Amygdala (tissue), 56 donors: ENCODE measurements at regions not wholly inside any gene's neighbourhood (a gene's known extent, or its start where the extent isn't known, plus 50 kb on each side); places are given as distances from the start of the nearest gene placed in this dataset.

Source experiments
- DNase-seq, 56 donors: peaks; one replicate each; lab custom pipeline; 2025; lab: John Stamatoyannopoulos, UW

GRCh38 chr18:29154758-29155725, 978.1 kb upstream of the CDH2 start:
- no peak for DNase-seq

GRCh38 chr18:29154196-29154757, 977.3 kb upstream of the CDH2 start:
- no peak for DNase-seq

- no peak for DNase-seq
Measured at GRCh38 chr18:29153091-29153490, 976.2 kb upstream of the CDH2 start.

- DNase-seq: no peak
Measured at GRCh38 chr18:29147944-29148343, 971.0 kb upstream of the CDH2 start.

GRCh38 chr18:29146068-29146467, 969.1 kb upstream of the CDH2 start:
- DNase-seq: no peak

- no peak for DNase-seq
Measured at GRCh38 chr18:29140590-29140989, 963.7 kb upstream of the CDH2 start.

- DNase-seq: no peak
Measured at GRCh38 chr18:29137773-29138495, 961.0 kb upstream of the CDH2 start.

- DNase-seq: no peak
Measured at GRCh38 chr18:29123706-29124530, 947.0 kb upstream of the CDH2 start.

GRCh38 chr18:29104671-29105070, 927.7 kb upstream of the CDH2 start:
- DNase-seq: no peak

- no peak for DNase-seq
Measured at GRCh38 chr18:29104227-29104626, 927.3 kb upstream of the CDH2 start.

- DNase-seq: no peak
Measured at GRCh38 chr18:29096079-29096770, 919.3 kb upstream of the CDH2 start.

GRCh38 chr18:29087616-29088246, 910.8 kb upstream of the CDH2 start:
- DNase-seq: no peak

GRCh38 chr18:29084120-29084519, 907.2 kb upstream of the CDH2 start:
- DNase-seq: no peak

- no peak for DNase-seq
Measured at GRCh38 chr18:29083545-29083944, 906.6 kb upstream of the CDH2 start.

GRCh38 chr18:29080946-29081345, 904.0 kb upstream of the CDH2 start:
- DNase-seq: no peak

- no peak for DNase-seq
Measured at GRCh38 chr18:29078273-29078672, 901.3 kb upstream of the CDH2 start.

GRCh38 chr18:29077344-29077743, 900.4 kb upstream of the CDH2 start:
- DNase-seq: no peak

- no peak for DNase-seq
Measured at GRCh38 chr18:29076645-29077044, 899.7 kb upstream of the CDH2 start.

- no peak for DNase-seq
Measured at GRCh38 chr18:29074147-29074546, 897.2 kb upstream of the CDH2 start.
